ENCODE measurements at regions not wholly inside any gene's neighbourhood (a gene's known extent, or its start where the extent isn't known, plus 50 kb on each side); places are given as distances from the start of the nearest gene placed in this dataset.

DNA sequence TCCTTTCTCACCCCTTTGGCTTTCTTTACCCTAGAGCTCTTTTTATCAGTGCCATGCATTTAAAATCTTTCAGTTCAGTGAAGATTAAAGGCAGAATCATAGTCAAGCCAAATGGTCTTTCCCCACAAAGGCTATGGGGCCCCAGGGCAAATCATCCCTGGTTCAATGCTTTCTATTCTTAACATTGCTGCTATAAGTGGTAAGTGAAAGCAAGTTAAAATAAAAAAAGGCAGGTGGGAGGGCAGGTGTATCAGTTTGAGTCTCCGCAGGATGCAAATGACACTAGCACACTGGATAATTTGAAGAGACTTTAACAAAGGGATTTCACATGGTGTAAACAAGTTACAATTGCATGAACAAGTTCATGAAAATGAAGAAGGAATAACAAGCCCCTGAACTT lies 757.4 kb downstream of the SATB2 start:
- Histone ChIP-seq H3K4me2 (no peak overlapping the region; a peak in 1 of 22 replicates), H3K36me3 (no peaks in the 10 kb centered on the region), H3K4me3 (no peak overlapping the region), H3K27ac (no peak overlapping the region), H3K27me3 (no peaks in the 10 kb centered on the region), H3K4me1 (0 out of 20 replicates have a peak, but pooled peaks cover 0 to 3% (median 0%) of the 10 kb centered on the region in 10 experiments), H4K20me1 (no peaks in the 10 kb centered on the region), H3K9me3 (replicated peaks in 1 of 11) (no peaks in the 10 kb centered on the region), H3K9ac (no peak overlapping the region)
- TF ChIP-seq Cebpa-rat (IDR thresholded peaks at IDR 0.05) = no peak

DNA sequence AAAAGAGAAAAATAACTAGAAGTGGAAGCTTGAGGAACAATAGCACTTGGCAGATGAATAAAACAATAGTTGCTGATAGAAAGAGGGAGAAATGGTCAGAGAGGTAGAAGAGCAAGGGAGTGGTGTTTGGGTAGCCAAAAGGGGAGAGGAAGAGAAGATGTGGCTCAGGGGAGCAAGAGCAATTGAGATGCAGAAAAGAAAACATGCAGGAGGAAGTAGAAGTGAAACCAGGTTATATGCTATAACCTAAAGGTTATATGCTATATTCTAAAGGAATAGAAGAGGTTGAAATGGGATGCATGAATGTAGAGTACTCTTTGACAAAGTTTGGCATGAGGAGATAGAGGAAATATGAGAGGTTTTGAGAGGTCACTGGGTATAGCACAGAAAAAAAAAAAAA lies 759.5 kb downstream of the SATB2 start:
- no peaks in the 10 kb centered on the region for H4K20me1 ChIP-seq
- no peak for TF ChIP-seq Cebpa-rat (IDR thresholded peaks at IDR 0.05)
- 0 out of 20 replicates have a peak, but pooled peaks cover 0 to 3% (median 0%) of the 10 kb centered on the region in 10 experiments for H3K4me1 ChIP-seq
- H3K4me2 ChIP-seq = no peak overlapping the region
- no peak overlapping the region for H3K9ac ChIP-seq
- no peak overlapping the region for H3K4me3 ChIP-seq
- no peaks in the 10 kb centered on the region for H3K36me3 ChIP-seq
- H3K9me3 ChIP-seq (replicated peaks in 1 of 11) = no peaks in the 10 kb centered on the region
- H3K27ac ChIP-seq = no peak overlapping the region
- H3K27me3 ChIP-seq = no peaks in the 10 kb centered on the region

DNA sequence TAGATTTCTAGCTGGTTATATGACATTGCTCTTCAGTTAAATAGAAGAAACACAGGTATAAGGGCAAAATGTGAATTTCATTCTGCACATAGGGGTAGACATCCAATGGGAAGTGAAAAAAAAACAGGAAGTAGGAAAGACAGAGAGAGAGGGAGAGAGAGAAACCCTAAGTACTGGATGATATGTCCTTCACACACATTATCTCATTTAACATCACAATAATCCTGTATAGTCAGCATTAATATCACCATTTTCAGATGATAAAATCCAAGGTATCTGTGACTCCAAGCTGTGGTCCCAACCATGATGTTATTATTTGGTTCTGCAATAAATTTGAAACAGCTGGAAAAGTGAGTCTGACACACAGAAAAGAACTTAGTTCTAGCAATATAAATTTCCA lies 759.9 kb downstream of the SATB2 start:
- H3K27ac ChIP-seq = no peak overlapping the region
- H3K4me1 ChIP-seq = 0 out of 20 replicates have a peak, but pooled peaks cover 0 to 3% (median 0%) of the 10 kb centered on the region in 10 experiments
- no peaks in the 10 kb centered on the region for H3K27me3 ChIP-seq
- H3K36me3 ChIP-seq = no peaks in the 10 kb centered on the region
- no peaks in the 10 kb centered on the region for H4K20me1 ChIP-seq
- no peak overlapping the region for H3K4me3 ChIP-seq
- no peak overlapping the region for H3K9ac ChIP-seq
- H3K4me2 ChIP-seq = no peak overlapping the region
- no peaks in the 10 kb centered on the region for H3K9me3 ChIP-seq (replicated peaks in 1 of 11)
- TF ChIP-seq Cebpa-rat (IDR thresholded peaks at IDR 0.05) = no peak

DNA sequence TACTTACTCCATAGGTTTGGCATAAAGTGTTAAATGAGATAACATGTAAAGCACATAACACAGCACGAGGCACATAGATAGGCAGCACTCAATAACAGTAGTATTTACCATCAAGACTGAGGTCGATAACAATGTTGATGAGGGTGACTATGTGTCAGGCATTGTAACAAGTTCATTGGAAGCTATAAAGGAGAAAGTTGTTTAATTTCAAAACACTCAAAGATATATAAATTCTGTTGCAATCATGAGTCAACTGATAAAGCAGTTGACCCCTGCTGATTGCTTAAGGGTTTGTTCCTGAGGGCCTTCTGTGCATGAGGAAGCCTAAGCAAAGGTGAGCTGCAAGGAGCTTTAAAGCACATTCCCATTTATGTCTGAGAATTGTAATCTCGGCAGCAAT lies 760.5 kb downstream of the SATB2 start:
- Histone ChIP-seq H3K9me3 (replicated peaks in 1 of 11) (no peaks in the 10 kb centered on the region), H3K36me3 (no peaks in the 10 kb centered on the region), H3K4me2 (no peak overlapping the region), H3K4me3 (no peak overlapping the region), H3K9ac (no peak overlapping the region), H3K27ac (no peak overlapping the region), H4K20me1 (no peaks in the 10 kb centered on the region), H3K27me3 (no peaks in the 10 kb centered on the region), H3K4me1 (0 out of 20 replicates have a peak, but pooled peaks cover 0 to 3% (median 0%) of the 10 kb centered on the region in 10 experiments)
- TF ChIP-seq Cebpa-rat (IDR thresholded peaks at IDR 0.05) = no peak

DNA sequence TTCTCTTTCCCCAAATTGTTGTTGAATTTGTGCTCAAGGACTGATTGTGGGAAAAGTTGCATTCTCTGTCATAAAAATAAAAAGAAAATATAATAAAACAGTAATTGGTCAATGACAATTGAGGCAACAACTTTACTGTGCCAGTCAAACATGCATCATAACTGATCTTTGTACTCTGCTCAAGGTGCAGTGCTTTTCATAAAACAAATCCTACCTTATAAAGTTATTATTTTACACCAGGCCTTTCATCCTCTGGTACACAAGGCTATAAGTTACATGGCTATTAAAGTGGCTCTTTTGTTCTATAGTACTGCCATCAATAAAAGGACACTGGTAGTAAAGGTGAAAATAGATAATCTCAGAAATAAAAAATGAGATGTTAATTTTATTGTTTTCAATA lies 761.9 kb downstream of the SATB2 start:
- Histone ChIP-seq H3K36me3 (no peaks in the 10 kb centered on the region), H4K20me1 (no peaks in the 10 kb centered on the region), H3K27ac (no peak overlapping the region), H3K4me3 (no peak overlapping the region), H3K4me2 (no peak overlapping the region), H3K9me3 (replicated peaks in 1 of 11) (no peaks in the 10 kb centered on the region), H3K9ac (no peak overlapping the region), H3K4me1 (0 out of 20 replicates have a peak, but pooled peaks cover 0 to 3% (median 0%) of the 10 kb centered on the region in 10 experiments), H3K27me3 (no peaks in the 10 kb centered on the region)
- TF ChIP-seq Cebpa-rat (IDR thresholded peaks at IDR 0.05) = no peak

DNA sequence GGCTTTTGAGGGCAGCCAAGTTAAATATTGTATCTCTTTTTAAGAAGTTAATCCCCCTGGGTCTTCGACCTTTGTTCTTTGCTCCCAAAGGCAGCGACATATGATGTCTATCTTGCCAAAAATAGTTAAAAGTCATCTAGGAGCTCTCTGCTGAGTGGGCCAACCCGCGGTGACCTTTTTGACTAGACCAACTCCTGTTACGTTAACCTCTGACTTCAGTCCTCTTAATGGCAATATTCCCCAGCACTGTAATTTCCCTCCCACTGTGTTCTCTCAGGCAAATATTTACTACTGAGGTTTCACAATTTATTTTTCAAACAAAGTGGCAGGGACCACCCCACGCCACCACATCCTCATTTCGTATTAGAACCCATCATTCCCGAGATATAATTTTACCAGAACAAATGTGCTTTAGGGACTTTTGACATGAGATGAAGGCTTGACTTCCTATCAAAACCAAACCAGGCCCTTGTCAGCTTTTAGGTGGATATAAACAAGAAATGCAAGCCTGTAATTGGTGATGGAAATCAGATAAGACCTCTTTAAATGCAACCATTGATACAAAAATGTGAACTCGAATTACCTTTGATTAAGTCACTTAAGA lies 764.7 kb downstream of the SATB2 start:
- Histone ChIP-seq H3K27me3 (no peaks in the 10 kb centered on the region), H3K4me3 (no peak overlapping the region), H3K36me3 (no peaks in the 10 kb centered on the region), H3K9ac (no peak overlapping the region), H4K20me1 (no peaks in the 10 kb centered on the region), H3K4me2 (no peak overlapping the region), H3K4me1 (no peaks in the 10 kb centered on the region), H3K9me3 (replicated peaks in 1 of 11) (no peaks in the 10 kb centered on the region), H3K27ac (no peak overlapping the region)
- TF ChIP-seq Cebpa-rat (IDR thresholded peaks at IDR 0.05) = no peak

DNA sequence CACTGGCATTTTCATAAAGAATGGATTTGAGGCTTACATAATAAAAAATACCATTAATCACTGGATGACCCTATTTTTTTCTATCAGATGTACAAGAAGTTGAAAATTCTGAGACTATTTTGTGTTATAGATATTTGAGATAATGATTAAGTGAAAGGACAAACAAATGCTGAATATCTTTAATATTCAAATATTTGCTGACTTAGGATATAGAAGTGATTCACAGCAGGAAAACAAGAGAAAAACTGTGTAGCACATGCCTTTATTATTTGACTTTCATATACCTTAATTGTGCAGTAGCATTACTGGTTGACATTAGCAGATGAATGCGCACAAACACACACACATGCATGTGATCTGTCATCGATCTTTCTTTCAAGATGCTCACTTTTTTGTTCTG lies 766.5 kb downstream of the SATB2 start:
- no peak overlapping the region for H3K4me3 ChIP-seq
- no peak overlapping the region for H3K4me2 ChIP-seq
- TF ChIP-seq Cebpa-rat (IDR thresholded peaks at IDR 0.05) = no peak
- no peaks in the 10 kb centered on the region for H4K20me1 ChIP-seq
- no peaks in the 10 kb centered on the region for H3K9me3 ChIP-seq (replicated peaks in 1 of 11)
- H3K9ac ChIP-seq = no peak overlapping the region
- H3K36me3 ChIP-seq = no peaks in the 10 kb centered on the region
- no peak overlapping the region for H3K27ac ChIP-seq
- no peaks in the 10 kb centered on the region for H3K4me1 ChIP-seq
- H3K27me3 ChIP-seq = no peaks in the 10 kb centered on the region

DNA sequence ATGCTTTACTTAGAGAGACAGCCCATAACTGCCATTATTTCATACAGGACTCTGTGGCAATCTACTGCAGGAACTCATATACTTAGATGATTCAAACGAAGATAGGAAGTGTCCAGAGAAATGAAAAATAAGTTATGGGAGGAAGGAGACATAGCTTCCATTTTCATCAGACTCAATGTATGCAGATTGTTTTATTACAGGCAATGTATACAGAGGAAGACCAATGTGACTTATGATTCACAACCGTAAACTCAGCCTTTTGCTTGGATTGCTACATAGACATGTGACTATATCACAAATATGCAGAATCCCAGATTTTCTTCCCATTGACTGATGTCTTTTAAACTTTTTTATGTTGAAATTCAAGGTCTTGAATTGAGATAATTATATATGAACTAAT lies 793.4 kb downstream of the SATB2 start:
- H3K9ac ChIP-seq = no peak overlapping the region
- no peak for TF ChIP-seq Cebpa-rat (IDR thresholded peaks at IDR 0.05)
- H4K20me1 ChIP-seq = no peaks in the 10 kb centered on the region
- no peaks in the 10 kb centered on the region for H3K9me3 ChIP-seq (replicated peaks in 1 of 11)
- H3K27ac ChIP-seq = no peak overlapping the region
- H3K4me2 ChIP-seq = no peak overlapping the region
- no peaks in the 10 kb centered on the region for H3K4me1 ChIP-seq
- no peak overlapping the region for H3K4me3 ChIP-seq
- H3K27me3 ChIP-seq = no peaks in the 10 kb centered on the region
- no peaks in the 10 kb centered on the region for H3K36me3 ChIP-seq

DNA sequence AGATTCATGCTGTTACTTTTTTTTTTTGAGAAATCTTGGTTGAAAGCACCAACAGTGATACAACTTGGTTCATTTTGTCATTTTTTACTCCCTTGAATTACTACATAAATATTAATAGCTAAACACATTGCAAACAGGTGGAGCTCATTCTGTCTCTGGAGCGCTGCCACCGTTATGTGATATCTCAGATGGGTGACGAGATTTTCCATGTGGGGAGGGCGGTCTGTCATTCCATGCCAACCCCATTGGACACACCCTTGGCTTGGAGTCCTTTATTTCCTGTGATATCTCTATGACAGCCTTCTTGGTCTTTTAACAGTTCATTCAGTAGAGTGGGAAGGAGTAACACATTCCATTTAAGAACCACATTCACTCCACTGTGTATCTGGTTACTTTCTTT lies 794.8 kb downstream of the SATB2 start:
- TF ChIP-seq Cebpa-rat (IDR thresholded peaks at IDR 0.05) = no peak
- no peaks in the 10 kb centered on the region for H3K9me3 ChIP-seq (replicated peaks in 1 of 11)
- H3K36me3 ChIP-seq = no peaks in the 10 kb centered on the region

DNA sequence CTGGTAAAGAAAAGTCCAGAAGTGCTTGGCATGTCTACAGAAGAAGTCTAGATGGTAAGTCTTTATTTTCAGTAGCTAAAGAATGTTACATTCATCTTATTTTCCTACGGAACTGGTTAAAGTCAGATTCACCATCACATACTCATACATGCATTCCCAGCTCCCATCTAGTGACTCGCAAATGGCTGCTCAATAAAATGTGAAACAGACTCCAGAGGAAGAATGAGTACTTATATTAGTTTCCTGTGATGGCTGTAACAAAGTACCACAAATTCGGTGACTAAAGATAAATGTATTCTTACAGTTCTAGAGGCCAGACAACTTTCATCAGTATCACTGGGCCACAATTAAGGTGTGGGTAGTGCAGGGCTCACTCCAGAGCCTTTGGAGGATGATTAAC lies 797.2 kb downstream of the SATB2 start:
- no peaks in the 10 kb centered on the region for H3K27me3 ChIP-seq
- H3K36me3 ChIP-seq = no peaks in the 10 kb centered on the region
- H3K4me2 ChIP-seq = no peak overlapping the region
- H3K27ac ChIP-seq = no peak overlapping the region
- no peaks in the 10 kb centered on the region for H3K4me1 ChIP-seq
- H3K9ac ChIP-seq = no peak overlapping the region
- no peaks in the 10 kb centered on the region for H3K9me3 ChIP-seq (replicated peaks in 1 of 11)
- H3K4me3 ChIP-seq = no peak overlapping the region
- no peak for TF ChIP-seq Cebpa-rat (IDR thresholded peaks at IDR 0.05)
- H4K20me1 ChIP-seq = no peaks in the 10 kb centered on the region

More for the DNA sequence above, 794.8 kb downstream of the SATB2 start:
- H3K4me2 ChIP-seq = no peak overlapping the region
- no peak overlapping the region for H3K27ac ChIP-seq
- no peaks in the 10 kb centered on the region for H3K27me3 ChIP-seq
- no peak overlapping the region for H3K9ac ChIP-seq
- H3K4me3 ChIP-seq = no peak overlapping the region
- no peaks in the 10 kb centered on the region for H3K4me1 ChIP-seq
- no peaks in the 10 kb centered on the region for H4K20me1 ChIP-seq

All from BLaER1 treated with 17β-estradiol and CSF1 and Interleukin-3, amounts not matched to agents 10 nM and 100 nM (cell line).